Activated B cell treated with CpG ODN at 0.5 μM for 24 hours (primary cell): ENCODE measurements at regions not wholly inside any gene's neighbourhood (a gene's known extent, or its start where the extent isn't known, plus 50 kb on each side); places are given as distances from the start of the nearest gene placed in this dataset.

Experiments
- ATAC-seq: fragments of 200-7000 bp; cut with Tn5 transposase; one replicate; pipeline ENCODE4 v1.10.0; 2021; ENCODE audit warnings: low read depth, mild to moderate bottlenecking, moderate library complexity
- CTCF ChIA-PET: fragments of 350-600 bp; sonication (Branson Sonifier 250); formaldehyde crosslinking; loops from one replicate; lab custom pipeline; 2021; ENCODE audit warnings: antibody characterized with exemption; lab: Charles Lee
- POLR2A ChIA-PET: fragments of 350-600 bp; sonication (Branson Sonifier 250); formaldehyde crosslinking; loops from one replicate; lab custom pipeline; 2021; ENCODE audit warnings: antibody characterized with exemption; lab: Charles Lee
- DNase-seq: peaks from one replicate; pipeline ENCODE4 v3.0.0; 2022
- H3K27ac Mint-ChIP-seq: one replicate; pipeline ENCODE4 v1.8.0; 2020; ENCODE audit warnings: mixed read lengths
- H3K27me3 Mint-ChIP-seq: one replicate; pipeline ENCODE4 v1.8.0; 2021; ENCODE audit warnings: mixed read lengths
- H3K36me3 Mint-ChIP-seq: one replicate; pipeline ENCODE4 v1.8.0; 2021; ENCODE audit warnings: low read depth, mixed read lengths
- H3K4me1 Mint-ChIP-seq: one replicate; pipeline ENCODE4 v1.8.0; 2021; ENCODE audit warnings: mixed read lengths
- H3K4me3 Mint-ChIP-seq: one replicate; pipeline ENCODE4 v1.8.0; 2020; ENCODE audit warnings: mild to moderate bottlenecking, mixed read lengths
- H3K9me3 Mint-ChIP-seq: one replicate; pipeline ENCODE4 v1.8.0; 2020; ENCODE audit warnings: mixed read lengths
- CTCF ChIP-seq: fragments of 200-600 bp; IDR thresholded peaks from one replicate; pipeline ENCODE4 v1.8.0; 2022; ENCODE audit warnings: antibody characterized with exemption, mild to moderate bottlenecking
- intact Hi-C: fragments of 100-400 bp; cut with micrococcal nuclease; formaldehyde crosslinking; loops from one replicate; pipeline ENCODE4 v1.15.1; 2024

- ATAC-seq: no peak
- Mint-ChIP-seq H3K36me3 (no peaks in the 10 kb centered on the region), H3K27ac (no peak overlapping the region), H3K4me3 (no peak overlapping the region), H3K9me3 (no peaks in the 10 kb centered on the region), H3K27me3 (no peaks in the 10 kb centered on the region), H3K4me1 (no peaks in the 10 kb centered on the region)
- CTCF ChIA-PET: no interaction called here
- no peak for DNase-seq
- TF ChIP-seq CTCF: no peak
- intact Hi-C loops: no loop called here
- POLR2A ChIA-PET: no interaction called here
Measured at GRCh38 chr4:74549936-74550335, 105.0 kb downstream of the AREG start.

- intact Hi-C loops: no loop called here
- CTCF ChIA-PET: no interaction called here
- no peak for ATAC-seq
- POLR2A ChIA-PET: no interaction called here
- Mint-ChIP-seq H3K36me3 (no peaks in the 10 kb centered on the region), H3K27ac (no peak overlapping the region), H3K4me1 (no peaks in the 10 kb centered on the region), H3K9me3 (peaks cover 4% of the 10 kb centered on the region), H3K4me3 (no peak overlapping the region), H3K27me3 (no peaks in the 10 kb centered on the region)
- no peak for TF ChIP-seq CTCF
- DNase-seq: no peak
Measured at GRCh38 chr4:74555231-74555630, 110.3 kb downstream of the AREG start.

GRCh38 chr4:74555843-74556242, 110.9 kb downstream of the AREG start:
- Mint-ChIP-seq H3K9me3 (peaks cover 4% of the 10 kb centered on the region), H3K36me3 (no peaks in the 10 kb centered on the region), H3K27me3 (no peaks in the 10 kb centered on the region), H3K4me1 (no peaks in the 10 kb centered on the region), H3K4me3 (no peak overlapping the region), H3K27ac (no peak overlapping the region)
- ChIA-PET POLR2A (no interaction called here), CTCF (no interaction called here)
- intact Hi-C loops: no loop called here
- TF ChIP-seq CTCF: no peak
- ATAC-seq (no peak), DNase-seq (no peak)

GRCh38 chr4:74559853-74560252, 114.9 kb downstream of the AREG start:
- ChIA-PET POLR2A (no interaction called here), CTCF (no interaction called here)
- Mint-ChIP-seq H3K4me1 (no peaks in the 10 kb centered on the region), H3K4me3 (no peak overlapping the region), H3K27me3 (peaks cover 1% of the 10 kb centered on the region), H3K9me3 (peaks cover 4% of the 10 kb centered on the region), H3K36me3 (no peaks in the 10 kb centered on the region), H3K27ac (no peak overlapping the region)
- intact Hi-C loops: no loop called here
- ATAC-seq (no peak), DNase-seq (no peak)
- no peak for TF ChIP-seq CTCF

GRCh38 chr4:74567981-74568380, 123.0 kb downstream of the AREG start:
- DNase-seq (no peak), ATAC-seq (no peak)
- Mint-ChIP-seq H3K27ac (no peak overlapping the region), H3K4me1 (no peaks in the 10 kb centered on the region), H3K9me3 (peaks cover 12% of the 10 kb centered on the region), H3K36me3 (no peaks in the 10 kb centered on the region), H3K4me3 (no peak overlapping the region), H3K27me3 (peaks cover 1% of the 10 kb centered on the region)
- intact Hi-C loops: no loop called here
- ChIA-PET POLR2A (no interaction called here), CTCF (no interaction called here)
- TF ChIP-seq CTCF: no peak
